ENCODE measurements at regions not wholly inside any gene's neighbourhood (a gene's known extent, or its start where the extent isn't known, plus 50 kb on each side); places are given as distances from the start of the nearest gene placed in this dataset.

GRCh38 chr1:87888446-87888845, 559.8 kb downstream of the LMO4 start:
- TF ChIP-seq, protein P1, sequence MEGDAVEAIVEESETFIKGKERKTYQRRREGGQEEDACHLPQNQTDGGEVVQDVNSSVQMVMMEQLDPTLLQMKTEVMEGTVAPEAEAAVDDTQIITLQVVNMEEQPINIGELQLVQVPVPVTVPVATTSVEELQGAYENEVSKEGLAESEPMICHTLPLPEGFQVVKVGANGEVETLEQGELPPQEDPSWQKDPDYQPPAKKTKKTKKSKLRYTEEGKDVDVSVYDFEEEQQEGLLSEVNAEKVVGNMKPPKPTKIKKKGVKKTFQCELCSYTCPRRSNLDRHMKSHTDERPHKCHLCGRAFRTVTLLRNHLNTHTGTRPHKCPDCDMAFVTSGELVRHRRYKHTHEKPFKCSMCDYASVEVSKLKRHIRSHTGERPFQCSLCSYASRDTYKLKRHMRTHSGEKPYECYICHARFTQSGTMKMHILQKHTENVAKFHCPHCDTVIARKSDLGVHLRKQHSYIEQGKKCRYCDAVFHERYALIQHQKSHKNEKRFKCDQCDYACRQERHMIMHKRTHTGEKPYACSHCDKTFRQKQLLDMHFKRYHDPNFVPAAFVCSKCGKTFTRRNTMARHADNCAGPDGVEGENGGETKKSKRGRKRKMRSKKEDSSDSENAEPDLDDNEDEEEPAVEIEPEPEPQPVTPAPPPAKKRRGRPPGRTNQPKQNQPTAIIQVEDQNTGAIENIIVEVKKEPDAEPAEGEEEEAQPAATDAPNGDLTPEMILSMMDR (IDR thresholded peaks at IDR 0.05): no peak
- TF ChIP-seq POLR2AphosphoS5 (IDR thresholded peaks at IDR 0.05): peak in 1 of 3 donors; percentile 22
